ENCODE measurements at regions not wholly inside any gene's neighbourhood (a gene's known extent, or its start where the extent isn't known, plus 50 kb on each side); places are given as distances from the start of the nearest gene placed in this dataset.

DNA sequence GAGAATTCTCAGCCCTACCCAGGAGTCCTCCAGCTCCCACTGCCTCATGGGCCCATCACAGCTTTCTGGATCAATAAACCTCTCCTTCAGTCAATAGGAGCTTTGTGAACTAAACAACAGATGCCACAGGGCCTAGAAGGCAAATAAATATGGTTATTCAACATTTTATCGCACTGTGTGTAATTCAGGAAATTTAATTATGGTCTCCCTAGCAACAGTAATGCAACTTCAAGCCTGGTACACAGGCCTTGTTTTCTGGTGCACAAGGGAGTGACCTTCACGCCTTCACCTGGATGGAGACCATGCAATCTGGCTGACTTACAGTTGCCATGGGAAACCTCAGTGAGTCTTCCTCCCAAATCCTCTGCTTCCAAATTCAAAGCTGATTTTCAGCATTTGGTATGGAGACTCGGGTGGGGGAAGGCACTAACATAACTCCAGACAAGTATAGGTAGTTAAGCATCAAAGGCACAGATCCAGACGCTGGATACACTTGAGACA is 441.0 kb upstream of the NPVF start:
- Histone ChIP-seq H2AFZ (ENCODE audit: insufficient read depth, low read depth, low read length, poor library complexity, severe bottlenecking) (no peak overlapping the region), H3K4me1 (ENCODE audit: control insufficient read depth in 2 of 2, insufficient read depth in 2 of 2, low read length in 2 of 2) (no peaks in the 10 kb centered on the region), H3K27ac (ENCODE audit: low read length in 2 of 2) (no peak overlapping the region), H3K4me3 (ENCODE audit: control extremely low read depth in 1 of 5, extremely low read depth in 1 of 5, insufficient read depth in 1 of 5, low read depth in 2 of 5, low read length in 4 of 5) (no peak overlapping the region), H3K4me2 (replicated peaks; ENCODE audit: low read depth, low read length, poor library complexity, severe bottlenecking) (no peak overlapping the region), H3K79me2 (ENCODE audit: control insufficient read depth, insufficient read depth, low read length) (no peaks in the 10 kb centered on the region), H3K9me3 (ENCODE audit: control extremely low read depth in 1 of 3, control insufficient read depth in 2 of 3, insufficient read depth in 1 of 3, low read length in 2 of 3) (no peaks in the 10 kb centered on the region), H3K27me3 (replicated peaks in 1 of 4; ENCODE audit: control extremely low read depth in 1 of 4, control insufficient read depth in 3 of 4, insufficient read depth in 4 of 4, low read length in 3 of 4) (peaks cover 0 to 5% (median 0%) of the 10 kb centered on the region in 4 experiments), H3K9ac (ENCODE audit: low read length) (no peak overlapping the region), H4K20me1 (ENCODE audit: control insufficient read depth, insufficient read depth, low read length, poor library complexity, severe bottlenecking) (no peaks in the 10 kb centered on the region), H3K36me3 (replicated peaks in 1 of 2; ENCODE audit: control extremely low read depth in 1 of 2, control insufficient read depth in 1 of 2, extremely low read depth in 1 of 2, insufficient read depth in 2 of 2, low read length in 1 of 2) (no peaks in the 10 kb centered on the region)
- H3K9me3 Mint-ChIP-seq (ENCODE audit: insufficient read depth) = no peaks in the 10 kb centered on the region
- intact Hi-C loops (cut with micrococcal nuclease) = no loop called here
- H3K27me3 Mint-ChIP-seq = peaks cover 39% of the 10 kb centered on the region
- no peak overlapping the region for H3K4me3 Mint-ChIP-seq
- WGBS (ENCODE audit: insufficient coverage) = 100% methylated on average over 3 of the region's 4 CpGs
- H3K27ac Mint-ChIP-seq = no peak overlapping the region
- POLR2A ChIA-PET = no interaction called here
- CTCF ChIA-PET = interaction anchor here (0.6 kb wide), 1 partner anchor 98 kb away, joined by 5 read pairs; no protein-coding TSS in a partner anchor
- no peaks in the 10 kb centered on the region for H3K4me1 Mint-ChIP-seq
- DNase-seq = no peak
- TF ChIP-seq EZH2 (IDR thresholded peaks at IDR 0.05; ENCODE audit: borderline replicate concordance, insufficient read depth, low read depth, low read length, poor library complexity, severe bottlenecking) = no peak
- TF ChIP-seq, protein P1, sequence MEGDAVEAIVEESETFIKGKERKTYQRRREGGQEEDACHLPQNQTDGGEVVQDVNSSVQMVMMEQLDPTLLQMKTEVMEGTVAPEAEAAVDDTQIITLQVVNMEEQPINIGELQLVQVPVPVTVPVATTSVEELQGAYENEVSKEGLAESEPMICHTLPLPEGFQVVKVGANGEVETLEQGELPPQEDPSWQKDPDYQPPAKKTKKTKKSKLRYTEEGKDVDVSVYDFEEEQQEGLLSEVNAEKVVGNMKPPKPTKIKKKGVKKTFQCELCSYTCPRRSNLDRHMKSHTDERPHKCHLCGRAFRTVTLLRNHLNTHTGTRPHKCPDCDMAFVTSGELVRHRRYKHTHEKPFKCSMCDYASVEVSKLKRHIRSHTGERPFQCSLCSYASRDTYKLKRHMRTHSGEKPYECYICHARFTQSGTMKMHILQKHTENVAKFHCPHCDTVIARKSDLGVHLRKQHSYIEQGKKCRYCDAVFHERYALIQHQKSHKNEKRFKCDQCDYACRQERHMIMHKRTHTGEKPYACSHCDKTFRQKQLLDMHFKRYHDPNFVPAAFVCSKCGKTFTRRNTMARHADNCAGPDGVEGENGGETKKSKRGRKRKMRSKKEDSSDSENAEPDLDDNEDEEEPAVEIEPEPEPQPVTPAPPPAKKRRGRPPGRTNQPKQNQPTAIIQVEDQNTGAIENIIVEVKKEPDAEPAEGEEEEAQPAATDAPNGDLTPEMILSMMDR (IDR thresholded peaks at IDR 0.05) = no peak
- ATAC-seq (ENCODE audit: low read depth) = no peak

DNA sequence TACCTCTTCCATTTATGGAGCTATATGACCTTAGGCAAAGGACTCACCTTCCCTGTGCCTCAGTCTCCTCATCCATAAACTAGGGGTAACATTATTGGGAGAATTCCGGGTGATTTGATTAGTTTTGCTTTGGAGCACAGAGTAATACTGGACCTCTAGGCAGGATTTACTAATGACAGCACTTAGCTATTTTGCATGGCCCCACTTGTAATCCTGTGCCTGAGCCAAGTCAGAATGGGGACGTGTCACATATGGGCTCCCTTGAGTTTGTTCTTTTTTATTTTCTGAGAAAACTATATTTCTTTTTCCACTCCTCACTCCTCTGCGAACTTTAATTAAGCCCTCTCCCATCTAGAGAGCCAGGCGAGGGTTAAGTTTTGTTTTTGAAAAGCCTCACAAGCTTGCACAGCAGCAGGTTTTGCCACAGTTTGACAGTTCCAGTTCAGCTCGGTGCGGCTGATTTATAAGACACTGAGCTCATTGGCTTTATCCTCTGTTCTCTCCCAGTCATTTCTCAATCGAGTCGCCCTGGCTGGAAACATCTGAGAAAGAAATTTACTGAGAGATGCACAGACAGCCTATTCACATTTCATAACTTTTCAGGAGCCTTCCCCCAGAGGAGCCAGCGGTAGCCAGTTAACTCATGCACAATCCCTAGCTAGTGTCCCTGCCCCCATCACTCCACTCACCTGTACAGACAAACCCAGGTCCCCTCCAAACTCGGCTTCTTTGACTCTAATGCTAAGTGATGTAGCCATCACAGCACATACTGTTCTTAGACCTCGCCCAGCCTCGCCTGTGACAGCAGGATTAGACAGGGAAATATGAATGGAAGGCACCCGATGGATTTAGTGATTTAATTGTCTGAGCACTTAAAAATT is 441.9 kb upstream of the NPVF start:
- no peak overlapping the region for H3K27ac Mint-ChIP-seq

More for the DNA sequence above, 441.9 kb upstream of the NPVF start:
- Mint-ChIP-seq H3K9me3 (ENCODE audit: insufficient read depth) (no peaks in the 10 kb centered on the region), H3K4me3 (no peak overlapping the region), H3K27me3 (peaks cover 31% of the 10 kb centered on the region), H3K4me1 (no peaks in the 10 kb centered on the region)
- DNase-seq (no peak), ATAC-seq (ENCODE audit: low read depth) (no peak)
- H4K20me1 ChIP-seq (ENCODE audit: control insufficient read depth, insufficient read depth, low read length, poor library complexity, severe bottlenecking) = no peaks in the 10 kb centered on the region
- ChIA-PET CTCF (no interaction called here), POLR2A (no interaction called here)
- no peaks in the 10 kb centered on the region for H3K9me3 ChIP-seq (ENCODE audit: control extremely low read depth in 1 of 3, control insufficient read depth in 2 of 3, insufficient read depth in 1 of 3, low read length in 2 of 3)
- H3K27me3 ChIP-seq (replicated peaks in 1 of 4; ENCODE audit: control extremely low read depth in 1 of 4, control insufficient read depth in 3 of 4, insufficient read depth in 4 of 4, low read length in 3 of 4) = peaks cover 0 to 5% (median 0%) of the 10 kb centered on the region in 4 experiments
- H3K36me3 ChIP-seq (replicated peaks in 1 of 2; ENCODE audit: control extremely low read depth in 1 of 2, control insufficient read depth in 1 of 2, extremely low read depth in 1 of 2, insufficient read depth in 2 of 2, low read length in 1 of 2) = no peaks in the 10 kb centered on the region
- no peak overlapping the region for H3K4me3 ChIP-seq (ENCODE audit: control extremely low read depth in 1 of 5, extremely low read depth in 1 of 5, insufficient read depth in 1 of 5, low read depth in 2 of 5, low read length in 4 of 5)
- no peaks in the 10 kb centered on the region for H3K79me2 ChIP-seq (ENCODE audit: control insufficient read depth, insufficient read depth, low read length)
- H3K9ac ChIP-seq (ENCODE audit: low read length) = no peak overlapping the region
- intact Hi-C loops (cut with micrococcal nuclease) = no loop called here
- TF ChIP-seq, protein P1 (IDR thresholded peaks at IDR 0.05) = no peak
- no peak for TF ChIP-seq EZH2 (IDR thresholded peaks at IDR 0.05; ENCODE audit: borderline replicate concordance, insufficient read depth, low read depth, low read length, poor library complexity, severe bottlenecking)
- H3K4me1 ChIP-seq (ENCODE audit: control insufficient read depth in 2 of 2, insufficient read depth in 2 of 2, low read length in 2 of 2) = no peaks in the 10 kb centered on the region
- H3K4me2 ChIP-seq (replicated peaks; ENCODE audit: low read depth, low read length, poor library complexity, severe bottlenecking) = no peak overlapping the region
- no peak overlapping the region for H3K27ac ChIP-seq (ENCODE audit: low read length in 2 of 2)
- H2AFZ ChIP-seq (ENCODE audit: insufficient read depth, low read depth, low read length, poor library complexity, severe bottlenecking) = no peak overlapping the region
- 33% methylated on average over 7 of the region's 13 CpGs for WGBS (ENCODE audit: insufficient coverage)
